Gastroesophageal sphincter (tissue), 3 donors: ENCODE measurements at regions not wholly inside any gene's neighbourhood (a gene's known extent, or its start where the extent isn't known, plus 50 kb on each side); places are given as distances from the start of the nearest gene placed in this dataset.

Experiments used
- CTCF ChIP-seq, 4 experiments: fragments of 200-600 bp in 2 of 4; fragments of 450-650 bp in 2 of 4; sonication (generic) in 1 of 4; IDR thresholded peaks; one replicate each; pipeline ENCODE4 v1.5.1; 2017 to 2019; ENCODE audit warnings: antibody characterized with exemption in 4 of 4, mild to moderate bottlenecking in 2 of 4, moderate library complexity in 2 of 4
- POLR2AphosphoS5 ChIP-seq: sonication (generic); formaldehyde crosslinking; IDR thresholded peaks from one replicate; pipeline ENCODE4 v1.6.1; 2017; ENCODE audit warnings: antibody characterized with exemption

- TF ChIP-seq CTCF (IDR thresholded peaks at IDR 0.05), result no peak
- no peak for TF ChIP-seq POLR2AphosphoS5
These were observed 77.2 kb downstream of the HIF1AN start for GRCh38 chr10:100612601-100613595.
